ENCODE measurements at regions not wholly inside any gene's neighbourhood (a gene's known extent, or its start where the extent isn't known, plus 50 kb on each side); places are given as distances from the start of the nearest gene placed in this dataset.

DNA sequence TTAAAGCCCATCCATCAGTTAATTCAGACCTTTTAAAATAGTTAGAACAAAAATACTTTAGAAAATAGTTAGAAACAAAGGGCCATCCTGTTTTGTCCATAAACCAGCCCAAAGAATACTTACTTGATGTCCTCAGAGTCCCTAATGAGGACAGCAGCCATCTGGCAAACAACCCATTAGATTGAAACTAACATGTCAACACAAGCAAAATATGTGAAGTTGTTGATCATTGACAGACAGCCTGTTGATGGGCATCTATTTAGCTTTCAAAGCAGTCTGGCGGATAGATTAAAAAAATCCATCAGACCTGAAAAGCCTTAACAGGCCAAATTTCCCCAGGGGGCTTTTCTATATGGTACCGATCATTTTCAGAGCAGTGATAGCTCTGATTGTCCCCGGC lies 154.2 kb upstream of the TSHZ2 start:
- TF ChIP-seq SP1 (IDR thresholded peaks at IDR 0.05) (no peak), GABPA (IDR thresholded peaks at IDR 0.05 in 1 of 2, conservative IDR thresholded peaks at IDR 0.05 in 1 of 2) (no peak), RAD21 (IDR thresholded peaks at IDR 0.05) (no peak), HNF4G (IDR thresholded peaks at IDR 0.05) (no peak)
- TF ChIP-seq, protein P1, sequence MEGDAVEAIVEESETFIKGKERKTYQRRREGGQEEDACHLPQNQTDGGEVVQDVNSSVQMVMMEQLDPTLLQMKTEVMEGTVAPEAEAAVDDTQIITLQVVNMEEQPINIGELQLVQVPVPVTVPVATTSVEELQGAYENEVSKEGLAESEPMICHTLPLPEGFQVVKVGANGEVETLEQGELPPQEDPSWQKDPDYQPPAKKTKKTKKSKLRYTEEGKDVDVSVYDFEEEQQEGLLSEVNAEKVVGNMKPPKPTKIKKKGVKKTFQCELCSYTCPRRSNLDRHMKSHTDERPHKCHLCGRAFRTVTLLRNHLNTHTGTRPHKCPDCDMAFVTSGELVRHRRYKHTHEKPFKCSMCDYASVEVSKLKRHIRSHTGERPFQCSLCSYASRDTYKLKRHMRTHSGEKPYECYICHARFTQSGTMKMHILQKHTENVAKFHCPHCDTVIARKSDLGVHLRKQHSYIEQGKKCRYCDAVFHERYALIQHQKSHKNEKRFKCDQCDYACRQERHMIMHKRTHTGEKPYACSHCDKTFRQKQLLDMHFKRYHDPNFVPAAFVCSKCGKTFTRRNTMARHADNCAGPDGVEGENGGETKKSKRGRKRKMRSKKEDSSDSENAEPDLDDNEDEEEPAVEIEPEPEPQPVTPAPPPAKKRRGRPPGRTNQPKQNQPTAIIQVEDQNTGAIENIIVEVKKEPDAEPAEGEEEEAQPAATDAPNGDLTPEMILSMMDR (IDR thresholded peaks at IDR 0.05; ENCODE audit: low read depth, low read length, missing input control) = no peak
